ENCODE measurements at regions not wholly inside any gene's neighbourhood (a gene's known extent, or its start where the extent isn't known, plus 50 kb on each side); places are given as distances from the start of the nearest gene placed in this dataset.

- TF ChIP-seq CTCF (IDR thresholded peaks at IDR 0.05) (no peak), POLR2A (IDR thresholded peaks at IDR 0.05) (no peak)
Observed at GRCh38 chr11:110908401-110909105, 196.3 kb upstream of the ARHGAP20 start.

Data from testis (tissue), 2 donors.